Hepatocyte (in vitro differentiated cells): ENCODE measurements at regions not wholly inside any gene's neighbourhood (a gene's known extent, or its start where the extent isn't known, plus 50 kb on each side); places are given as distances from the start of the nearest gene placed in this dataset.

Experiments
- DNase-seq: peaks from one replicate; pipeline ENCODE4 v3.0.0-alpha.2; 2016; ENCODE audit warnings: low spot score
- H2AFZ ChIP-seq: fragments of 200-600 bp; sonication (generic); 2 replicates; pipeline ENCODE4 v1.6.0; 2016; ENCODE audit warnings: antibody characterized with exemption, mild to moderate bottlenecking
- H3K27ac ChIP-seq: fragments of 200-600 bp; sonication (generic); 2 replicates; pipeline ENCODE4 v1.5.1; 2016; ENCODE audit warnings: mild to moderate bottlenecking
- H3K27me3 ChIP-seq: fragments of 200-600 bp; sonication (generic); 2 replicates; pipeline ENCODE4 v1.6.1; 2016
- H3K36me3 ChIP-seq: fragments of 200-600 bp; sonication (generic); replicated peaks from 2 replicates; pipeline ENCODE4 v1.5.1; 2016; ENCODE audit warnings: low read depth; ENCODE audit not compliant: insufficient read depth
- H3K4me1 ChIP-seq: fragments of 200-600 bp; sonication (generic); 2 replicates; pipeline ENCODE4 v1.5.1; 2016; ENCODE audit warnings: mild to moderate bottlenecking, moderate library complexity; ENCODE audit not compliant: insufficient read depth
- H3K4me2 ChIP-seq: fragments of 200-600 bp; sonication (generic); 2 replicates; pipeline ENCODE4 v1.6.0; 2016
- H3K4me3 ChIP-seq: fragments of 200-600 bp; sonication (generic); 2 replicates; pipeline ENCODE4 v1.5.1; 2016; ENCODE audit warnings: mild to moderate bottlenecking
- H3K79me2 ChIP-seq: fragments of 200-600 bp; sonication (generic); 2 replicates; pipeline ENCODE4 v1.6.0; 2017; ENCODE audit warnings: mild to moderate bottlenecking
- H3K9me2 ChIP-seq: fragments of 200-600 bp; sonication (generic); replicated peaks from 2 replicates; pipeline ENCODE4 v1.6.0; 2017; ENCODE audit warnings: mild to moderate bottlenecking; ENCODE audit not compliant: insufficient read depth
- H3K9me3 ChIP-seq: fragments of 200-600 bp; sonication (generic); 2 replicates; pipeline ENCODE4 v1.5.1; 2016; ENCODE audit warnings: low read depth, mild to moderate bottlenecking
- H4K20me1 ChIP-seq: fragments of 200-600 bp; sonication (generic); 2 replicates; pipeline ENCODE4 v1.6.0; 2016; ENCODE audit warnings: mild to moderate bottlenecking; ENCODE audit not compliant: insufficient read depth, poor library complexity, severe bottlenecking
- CTCF ChIP-seq: fragments of 200-600 bp; sonication (generic); IDR thresholded peaks from 2 replicates; pipeline ENCODE4 v1.5.1; 2016; ENCODE audit warnings: antibody characterized with exemption, mild to moderate bottlenecking; ENCODE audit not compliant: poor library complexity
- EZH2 ChIP-seq: fragments of 200-600 bp; sonication (generic); IDR thresholded peaks from 2 replicates; pipeline ENCODE4 v1.6.1; 2016; ENCODE audit warnings: antibody characterized with exemption, mild to moderate bottlenecking, borderline replicate concordance
- EZH2phosphoT487 ChIP-seq: fragments of 200-600 bp; sonication (generic); IDR thresholded peaks from one replicate; pipeline ENCODE4 v1.6.1; 2018; ENCODE audit warnings: antibody characterized with exemption, mild to moderate bottlenecking, low read depth, moderate library complexity; ENCODE audit not compliant: unreplicated experiment, severe bottlenecking
- WGBS: methylation state at CpG from one replicate; pipeline ENCODE4 v1.1.6; 2016; ENCODE audit warnings: low lambda C conversion rate; ENCODE audit errors: missing lambda C conversion rate; 5-methylcytosine and 5-hydroxymethylcytosine counted together

- Histone ChIP-seq H2AFZ (no peak overlapping the region), H3K9me3 (no peaks in the 10 kb centered on the region), H3K4me3 (no peak overlapping the region), H3K36me3 (no peaks in the 10 kb centered on the region), H3K9me2 (no peaks in the 10 kb centered on the region), H4K20me1 (no peaks in the 10 kb centered on the region), H3K27ac (no peak overlapping the region), H3K27me3 (no peaks in the 10 kb centered on the region), H3K79me2 (no peaks in the 10 kb centered on the region), H3K4me1 (no peaks in the 10 kb centered on the region), H3K4me2 (no peak overlapping the region)
- DNase-seq: no peak
- no peak for TF ChIP-seq EZH2
- TF ChIP-seq CTCF: no peak
- TF ChIP-seq EZH2phosphoT487: no peak
Observed at GRCh38 chr7:36086571-36086970, 66.5 kb upstream of the EEPD1 start.

- Histone ChIP-seq H3K36me3 (no peaks in the 10 kb centered on the region), H3K79me2 (no peaks in the 10 kb centered on the region), H3K27me3 (no peaks in the 10 kb centered on the region), H2AFZ (no peak overlapping the region), H3K9me3 (no peaks in the 10 kb centered on the region), H3K4me2 (no peak overlapping the region), H4K20me1 (no peaks in the 10 kb centered on the region), H3K4me3 (no peak overlapping the region), H3K4me1 (peaks cover 5% of the 10 kb centered on the region), H3K27ac (no peak overlapping the region), H3K9me2 (no peaks in the 10 kb centered on the region)
- TF ChIP-seq EZH2 (no peak), EZH2phosphoT487 (no peak), CTCF (no peak)
- no peak for DNase-seq
- WGBS: 87% methylated on average over 2 of the region's 2 CpGs
Observed at GRCh38 chr7:36088553-36088952, 64.5 kb upstream of the EEPD1 start.

- Histone ChIP-seq H2AFZ (no peak overlapping the region), H3K79me2 (no peaks in the 10 kb centered on the region), H3K4me2 (no peak overlapping the region), H3K4me3 (no peak overlapping the region), H4K20me1 (no peaks in the 10 kb centered on the region), H3K9me2 (no peaks in the 10 kb centered on the region), H3K4me1 (peaks cover 5% of the 10 kb centered on the region), H3K27ac (no peak overlapping the region), H3K36me3 (no peaks in the 10 kb centered on the region), H3K9me3 (no peaks in the 10 kb centered on the region), H3K27me3 (no peaks in the 10 kb centered on the region)
- no peak for TF ChIP-seq EZH2phosphoT487
- no peak for TF ChIP-seq CTCF
- TF ChIP-seq EZH2: no peak
- WGBS: 33% methylated on average over 3 of the region's 3 CpGs
- no peak for DNase-seq
Observed at GRCh38 chr7:36088966-36089365, 64.1 kb upstream of the EEPD1 start.
